ENCODE measurements at regions not wholly inside any gene's neighbourhood (a gene's known extent, or its start where the extent isn't known, plus 50 kb on each side); places are given as distances from the start of the nearest gene placed in this dataset.

GRCh38 chr1:238982736-238983135 lies 403.6 kb upstream of the CHRM3 start:
- Histone ChIP-seq H3K9me1 (ENCODE audit: control insufficient read depth, insufficient read depth, low read length) (no peaks in the 10 kb centered on the region), H3K4me2 (ENCODE audit: insufficient read depth, low read length) (no peak overlapping the region), H3K4me1 (replicated peaks in 1 of 2; ENCODE audit: control insufficient read depth in 2 of 2, insufficient read depth in 2 of 2, low read length in 2 of 2) (no peaks in the 10 kb centered on the region), H3K36me3 (ENCODE audit: control insufficient read depth, insufficient read depth, low read length) (no peaks in the 10 kb centered on the region), H3K79me2 (ENCODE audit: control insufficient read depth, insufficient read depth, low read length) (no peaks in the 10 kb centered on the region), H3K27ac (ENCODE audit: extremely low read depth, low read depth, low read length) (no peak overlapping the region), H3K4me3 (no peak overlapping the region), H3K9me3 (replicated peaks; ENCODE audit: control insufficient read depth, insufficient read depth, low read depth, low read length) (no peaks in the 10 kb centered on the region; the same call in 1 of the 2 replicates), H2AFZ (ENCODE audit: low read depth, low read length) (no peak overlapping the region), H3K9ac (ENCODE audit: insufficient read depth in 1 of 2, low read depth in 2 of 2, low read length in 2 of 2) (no peak overlapping the region), H4K20me1 (replicated peaks; ENCODE audit: control insufficient read depth, insufficient read depth, low read length) (no peaks in the 10 kb centered on the region), H3K27me3 (ENCODE audit: control insufficient read depth in 2 of 2, insufficient read depth in 2 of 2, low read length in 2 of 2) (no peaks in the 10 kb centered on the region)
- TF ChIP-seq DMBX1 (CRISPR knock-in tag; IDR thresholded peaks at IDR 0.05; ENCODE audit: borderline replicate concordance) (no peak), FOXK1 (CRISPR knock-in tag; IDR thresholded peaks at IDR 0.05; ENCODE audit: borderline replicate concordance) (no peak), ZNF224 (CRISPR knock-in tag; IDR thresholded peaks at IDR 0.05) (no peak), GABPB1 (CRISPR knock-in tag; IDR thresholded peaks at IDR 0.05) (no peak), ARHGAP35 (IDR thresholded peaks at IDR 0.05; ENCODE audit: partially characterized antibody) (no peak), CREB3L1 (IDR thresholded peaks at IDR 0.05; ENCODE audit: borderline replicate concordance, low read depth) (no peak), NELFE (IDR thresholded peaks at IDR 0.05; ENCODE audit: insufficient read depth, insufficient read length) (no peak), GABPA (tag; conservative IDR thresholded peaks at IDR 0.05; ENCODE audit: low read depth) (no peak), MCM5 (IDR thresholded peaks at IDR 0.05; ENCODE audit: low read depth) (no peak), ZNF146 (CRISPR knock-in tag; IDR thresholded peaks at IDR 0.05; ENCODE audit: unreplicated experiment) (no peak), TCF3 (CRISPR knock-in tag; IDR thresholded peaks at IDR 0.05) (no peak), MYNN (IDR thresholded peaks at IDR 0.05) (no peak), MYNN (CRISPR knock-in tag; IDR thresholded peaks at IDR 0.05) (no peak), DNMT1 (IDR thresholded peaks at IDR 0.05) (no peak), TOE1 (IDR thresholded peaks at IDR 0.05; ENCODE audit: borderline replicate concordance) (no peak), TOE1 (CRISPR knock-in tag; IDR thresholded peaks at IDR 0.05; ENCODE audit: borderline replicate concordance, low read depth) (no peak), BRCA1 (IDR thresholded peaks at IDR 0.05) (no peak), BRCA1 (CRISPR knock-in tag; IDR thresholded peaks at IDR 0.05) (no peak), POLR2H (tag; IDR thresholded peaks at IDR 0.05; ENCODE audit: low read depth) (no peak), ZBTB1 (CRISPR knock-in tag; IDR thresholded peaks at IDR 0.05; ENCODE audit: borderline replicate concordance, low read depth) (no peak)
- TF ChIP-seq, protein P1, sequence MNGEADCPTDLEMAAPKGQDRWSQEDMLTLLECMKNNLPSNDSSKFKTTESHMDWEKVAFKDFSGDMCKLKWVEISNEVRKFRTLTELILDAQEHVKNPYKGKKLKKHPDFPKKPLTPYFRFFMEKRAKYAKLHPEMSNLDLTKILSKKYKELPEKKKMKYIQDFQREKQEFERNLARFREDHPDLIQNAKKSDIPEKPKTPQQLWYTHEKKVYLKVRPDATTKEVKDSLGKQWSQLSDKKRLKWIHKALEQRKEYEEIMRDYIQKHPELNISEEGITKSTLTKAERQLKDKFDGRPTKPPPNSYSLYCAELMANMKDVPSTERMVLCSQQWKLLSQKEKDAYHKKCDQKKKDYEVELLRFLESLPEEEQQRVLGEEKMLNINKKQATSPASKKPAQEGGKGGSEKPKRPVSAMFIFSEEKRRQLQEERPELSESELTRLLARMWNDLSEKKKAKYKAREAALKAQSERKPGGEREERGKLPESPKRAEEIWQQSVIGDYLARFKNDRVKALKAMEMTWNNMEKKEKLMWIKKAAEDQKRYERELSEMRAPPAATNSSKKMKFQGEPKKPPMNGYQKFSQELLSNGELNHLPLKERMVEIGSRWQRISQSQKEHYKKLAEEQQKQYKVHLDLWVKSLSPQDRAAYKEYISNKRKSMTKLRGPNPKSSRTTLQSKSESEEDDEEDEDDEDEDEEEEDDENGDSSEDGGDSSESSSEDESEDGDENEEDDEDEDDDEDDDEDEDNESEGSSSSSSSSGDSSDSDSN (IDR thresholded peaks at IDR 0.05; ENCODE audit: borderline replicate concordance in 1 of 2, low read depth in 2 of 2, low read length in 2 of 2) = no peak
- DNase-seq (ENCODE audit: extremely low read depth in 1 of 4, low spot score in 3 of 4) (no peak), ATAC-seq (no peak), FAIRE-seq (no peak)
- POLR2A ChIA-PET = no interaction called here
- intact Hi-C loops (cut with micrococcal nuclease) = no loop called here
- in situ Hi-C loops (cut with MboI) = no loop called here
- CTCF ChIA-PET (ENCODE audit: low intra/inter-chr PET ratio) = no interaction called here
- BruUV-seq (replicated peaks) = no TSS peak
- WGBS (ENCODE audit: insufficient coverage, low coverage, missing lambda C conversion rate) = 0% methylated on average over 5 of the region's 5 CpGs

Data from K562 (cell line).